A673 (cell line): ENCODE measurements at regions not wholly inside any gene's neighbourhood (a gene's known extent, or its start where the extent isn't known, plus 50 kb on each side); places are given as distances from the start of the nearest gene placed in this dataset.

ENCODE experiments used
- BruUV-seq: library from RNA; stranded (reverse); fragments of 400-500 nt; replicated peaks from 2 replicates; lab custom pipeline; 2021; lab: Mats Ljungman, UMichigan
- CTCF ChIA-PET: fragments of 300-600 bp; sonication (Branson Sonifier 250); formaldehyde crosslinking; loops from one replicate; lab custom pipeline; 2022; ENCODE audit warnings: antibody characterized with exemption; lab: Charles Lee
- POLR2A ChIA-PET: fragments of 300-600 bp; sonication (Branson Sonifier 250); formaldehyde crosslinking; loops from one replicate; lab custom pipeline; 2022; ENCODE audit warnings: antibody characterized with exemption; ENCODE audit not compliant: low non-redundant PET; lab: Charles Lee
- DNase-seq: peaks from one replicate; pipeline ENCODE4 v3.0.0-alpha.2; 2015; ENCODE audit warnings: low spot score
- H3K27ac ChIP-seq: fragments of 200-600 bp; sonication (generic); 2 replicates; pipeline ENCODE4 v1.5.1; 2016; ENCODE audit warnings: mixed run types, low read depth, mild to moderate bottlenecking, mixed read lengths, antibody characterized with exemption, low read length; ENCODE audit not compliant: poor library complexity, severe bottlenecking
- H3K27me3 ChIP-seq: fragments of 200-600 bp; sonication (generic); replicated peaks from 2 replicates; pipeline ENCODE4 v1.6.1; 2017; ENCODE audit warnings: mixed run types, low read depth, mild to moderate bottlenecking, mixed read lengths, antibody characterized with exemption, low read length; ENCODE audit not compliant: insufficient read depth, poor library complexity
- H3K36me3 ChIP-seq: fragments of 200-600 bp; sonication (generic); 2 replicates; pipeline ENCODE4 v1.6.1; 2016; ENCODE audit warnings: mixed run types, mild to moderate bottlenecking, mixed read lengths, antibody characterized with exemption, low read length; ENCODE audit not compliant: insufficient read depth, poor library complexity, severe bottlenecking
- H3K4me1 ChIP-seq: fragments of 200-600 bp; sonication (generic); 2 replicates; pipeline ENCODE4 v1.6.1; 2017; ENCODE audit warnings: mixed run types, mild to moderate bottlenecking, mixed read lengths, antibody characterized with exemption, low read length; ENCODE audit not compliant: insufficient read depth, poor library complexity, severe bottlenecking
- H3K4me3 ChIP-seq: fragments of 200-600 bp; sonication (generic); 2 replicates; pipeline ENCODE4 v1.5.1; 2016; ENCODE audit warnings: low read depth, mixed run types, mild to moderate bottlenecking, mixed read lengths, low read length; ENCODE audit not compliant: poor library complexity, severe bottlenecking
- H3K9me3 ChIP-seq: fragments of 200-600 bp; sonication (generic); 2 replicates; pipeline ENCODE4 v1.6.1; 2016; ENCODE audit warnings: mixed run types, low read depth, mild to moderate bottlenecking, mixed read lengths, antibody characterized with exemption, low read length; ENCODE audit not compliant: poor library complexity, severe bottlenecking
- EZH2 ChIP-seq: fragments of 200-600 bp; sonication (generic); IDR thresholded peaks from 2 replicates; pipeline ENCODE4 v1.6.1; 2017; ENCODE audit warnings: borderline replicate concordance, low read depth, mild to moderate bottlenecking, mixed read lengths, antibody characterized with exemption, low read length; ENCODE audit not compliant: poor library complexity, severe bottlenecking
- intact Hi-C: fragments of 100-400 bp; cut with micrococcal nuclease; formaldehyde crosslinking; loops from one replicate; pipeline ENCODE4 v1.10.0; 2022; ENCODE audit not compliant: unreplicated experiment
- TF ChIP-seq, protein P1 (sequence below): fragments of 300-800, 200-600 bp; sonication (generic); conservative IDR thresholded peaks from 2 replicates; pipeline ENCODE4 v1.5.1; 2017; ENCODE audit warnings: low read depth, mild to moderate bottlenecking, antibody characterized with exemption, low read length, moderate library complexity, mixed read lengths

GRCh38 chr13:18996221-18996620 lies 185.4 kb downstream of the TUBA3C start:
- peaks cover 15% of the 10 kb centered on the region for H3K9me3 ChIP-seq
- no TSS peak for BruUV-seq
- no peak overlapping the region for H3K27ac ChIP-seq
- no peak overlapping the region for H3K4me3 ChIP-seq
- no peak for TF ChIP-seq EZH2
- TF ChIP-seq, protein P1, sequence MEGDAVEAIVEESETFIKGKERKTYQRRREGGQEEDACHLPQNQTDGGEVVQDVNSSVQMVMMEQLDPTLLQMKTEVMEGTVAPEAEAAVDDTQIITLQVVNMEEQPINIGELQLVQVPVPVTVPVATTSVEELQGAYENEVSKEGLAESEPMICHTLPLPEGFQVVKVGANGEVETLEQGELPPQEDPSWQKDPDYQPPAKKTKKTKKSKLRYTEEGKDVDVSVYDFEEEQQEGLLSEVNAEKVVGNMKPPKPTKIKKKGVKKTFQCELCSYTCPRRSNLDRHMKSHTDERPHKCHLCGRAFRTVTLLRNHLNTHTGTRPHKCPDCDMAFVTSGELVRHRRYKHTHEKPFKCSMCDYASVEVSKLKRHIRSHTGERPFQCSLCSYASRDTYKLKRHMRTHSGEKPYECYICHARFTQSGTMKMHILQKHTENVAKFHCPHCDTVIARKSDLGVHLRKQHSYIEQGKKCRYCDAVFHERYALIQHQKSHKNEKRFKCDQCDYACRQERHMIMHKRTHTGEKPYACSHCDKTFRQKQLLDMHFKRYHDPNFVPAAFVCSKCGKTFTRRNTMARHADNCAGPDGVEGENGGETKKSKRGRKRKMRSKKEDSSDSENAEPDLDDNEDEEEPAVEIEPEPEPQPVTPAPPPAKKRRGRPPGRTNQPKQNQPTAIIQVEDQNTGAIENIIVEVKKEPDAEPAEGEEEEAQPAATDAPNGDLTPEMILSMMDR = no peak
- ChIA-PET POLR2A (no interaction called here), CTCF (no interaction called here)
- no peaks in the 10 kb centered on the region for H3K27me3 ChIP-seq
- H3K36me3 ChIP-seq = no peaks in the 10 kb centered on the region
- H3K4me1 ChIP-seq = no peaks in the 10 kb centered on the region
- intact Hi-C loops = loop anchor here (10.0 kb wide), 1 partner anchor 51 kb away; no protein-coding TSS in a partner anchor
- DNase-seq = no peak

- H3K36me3 ChIP-seq = no peaks in the 10 kb centered on the region
- no TSS peak for BruUV-seq
- ChIA-PET CTCF (no interaction called here), POLR2A (no interaction called here)
- intact Hi-C loops = loop anchor here (10.0 kb wide), 1 partner anchor 51 kb away; no protein-coding TSS in a partner anchor
- H3K4me1 ChIP-seq = no peaks in the 10 kb centered on the region
- peaks cover 15% of the 10 kb centered on the region for H3K9me3 ChIP-seq
- no peak overlapping the region for H3K27ac ChIP-seq
- no peaks in the 10 kb centered on the region for H3K27me3 ChIP-seq
- no peak overlapping the region for H3K4me3 ChIP-seq
- DNase-seq = no peak
- no peak for TF ChIP-seq EZH2
- TF ChIP-seq, protein P1 = no peak
Observed at GRCh38 chr13:18995259-18995873, 186.3 kb downstream of the TUBA3C start.

DNA sequence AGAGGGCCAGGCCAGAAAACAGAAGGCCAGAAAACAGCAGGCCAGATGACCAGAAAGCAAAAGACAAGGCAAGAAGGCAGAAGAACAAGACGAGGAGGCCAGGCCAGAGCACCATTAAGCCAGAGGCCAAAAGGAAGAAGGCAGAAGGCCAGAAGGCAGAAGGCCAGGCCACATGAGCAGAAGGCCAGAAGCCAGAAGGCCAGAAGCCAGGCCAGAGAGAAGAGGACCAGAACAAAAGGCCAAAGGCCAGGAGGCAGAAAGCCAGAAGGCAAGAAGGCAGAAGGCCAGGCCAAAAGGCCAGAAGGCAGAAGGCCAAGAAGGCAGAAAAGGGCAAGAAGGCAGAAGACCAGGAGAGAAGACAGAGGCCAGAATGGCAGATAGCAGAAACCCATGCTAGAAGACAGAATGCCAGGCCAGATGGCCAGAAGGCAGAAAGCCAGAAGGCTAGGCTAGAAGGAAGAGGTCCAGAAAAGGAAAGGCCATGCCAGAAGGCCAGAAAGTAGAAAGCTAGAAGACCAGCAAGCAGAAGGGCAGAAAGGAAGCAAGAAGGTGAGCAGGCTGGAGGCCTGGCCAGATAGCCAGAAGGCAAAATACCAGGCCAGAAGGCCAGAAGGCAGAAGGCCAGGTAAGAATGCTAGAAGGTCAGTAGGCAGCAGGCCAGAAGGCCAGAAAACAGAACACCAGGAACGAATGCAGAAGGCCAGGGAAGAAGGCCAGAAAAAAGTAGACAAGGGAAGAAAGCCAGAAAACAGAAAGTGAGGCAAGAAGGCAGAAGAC lies 187.6 kb downstream of the TUBA3C start:
- peaks cover 15% of the 10 kb centered on the region for H3K9me3 ChIP-seq
- ChIA-PET POLR2A (no interaction called here), CTCF (no interaction called here)
- no TSS peak for BruUV-seq
- H3K36me3 ChIP-seq = no peaks in the 10 kb centered on the region
- H3K27ac ChIP-seq = no peak overlapping the region
- TF ChIP-seq EZH2 = no peak
- intact Hi-C loops = loop anchor here (10.0 kb wide), 1 partner anchor 49 kb away; no protein-coding TSS in a partner anchor
- no peaks in the 10 kb centered on the region for H3K27me3 ChIP-seq
- DNase-seq = no peak
- H3K4me1 ChIP-seq = no peaks in the 10 kb centered on the region
- no peak overlapping the region for H3K4me3 ChIP-seq
